Thoracic aorta (tissue), 2 donors: ENCODE measurements at regions not wholly inside any gene's neighbourhood (a gene's known extent, or its start where the extent isn't known, plus 50 kb on each side); places are given as distances from the start of the nearest gene placed in this dataset.

Source experiments
- ATAC-seq: fragments of 150-250 bp; one replicate; pipeline ENCODE4 v1.8.0; 2017; ENCODE audit warnings: low read depth; ENCODE audit not compliant: insufficient number of reproducible peaks, low FRiP score
- DNase-seq: peaks from one replicate; pipeline ENCODE4 v3.0.0-alpha.2; 2020; ENCODE audit warnings: low spot score
- H3K27ac ChIP-seq, 2 donors: fragments of 200-600 bp; sonication (generic); 1 replicate in 1 of 2; 2 replicates in 1 of 2; pipeline ENCODE4 v1.5.1; 2016; ENCODE audit warnings: mild to moderate bottlenecking in 2 of 2, moderate library complexity in 2 of 2
- H3K27me3 ChIP-seq: fragments of 200-600 bp; sonication (generic); replicated peaks from 2 replicates; pipeline ENCODE4 v1.6.0; 2016; ENCODE audit warnings: mild to moderate bottlenecking; ENCODE audit not compliant: insufficient read depth
- H3K36me3 ChIP-seq: fragments of 200-600 bp; sonication (generic); one replicate; pipeline ENCODE4 v1.5.1; 2016
- H3K4me1 ChIP-seq, 2 donors: fragments of 200-600 bp; sonication (generic); 1 replicate in 1 of 2; 2 replicates in 1 of 2; pipeline versions ENCODE4 v1.5.1 to v1.6.0; 2016; ENCODE audit warnings: low read depth in 2 of 2, mild to moderate bottlenecking in 1 of 2; ENCODE audit not compliant: control insufficient read depth in 1 of 2
- H3K4me3 ChIP-seq: fragments of 200-600 bp; sonication (generic); 2 replicates; pipeline ENCODE4 v1.5.1; 2016; ENCODE audit warnings: mild to moderate bottlenecking
- H3K9me3 ChIP-seq: fragments of 200-600 bp; sonication (generic); 2 replicates; pipeline ENCODE4 v1.5.1; 2016
- CTCF ChIP-seq: fragments of 200-600 bp; sonication (generic); IDR thresholded peaks from one replicate; pipeline ENCODE4 v1.5.1; 2019; ENCODE audit warnings: antibody characterized with exemption

DNA sequence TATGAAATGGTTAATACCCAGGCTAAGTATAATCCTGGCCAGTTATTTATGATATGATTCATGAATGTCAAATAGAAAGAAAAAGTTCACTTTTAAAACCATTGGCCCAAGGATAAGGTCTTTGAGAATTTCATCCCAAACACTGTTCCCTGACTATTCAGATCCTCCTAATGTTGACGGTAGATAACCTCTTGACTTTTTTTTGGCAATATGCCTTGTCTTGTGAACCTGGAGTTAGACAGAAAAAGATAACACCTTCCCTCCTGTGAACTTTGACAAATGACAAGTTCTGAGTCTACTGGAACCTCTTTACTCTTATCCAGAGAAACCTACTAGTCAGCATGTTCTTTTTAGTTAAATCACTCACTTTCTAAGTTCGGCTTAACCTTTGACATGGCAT lies 166.8 kb upstream of the PREP start:
- Histone ChIP-seq H3K9me3 (no peaks in the 10 kb centered on the region), H3K4me1 (no peaks in the 10 kb centered on the region), H3K36me3 (no peaks in the 10 kb centered on the region), H3K27ac (no peak overlapping the region), H3K4me3 (no peak overlapping the region), H3K27me3 (no peaks in the 10 kb centered on the region)
- ATAC-seq, result no peak
- no peak for DNase-seq
- no peak for TF ChIP-seq CTCF

- TF ChIP-seq CTCF, result no peak
- Histone ChIP-seq H3K36me3 (no peaks in the 10 kb centered on the region), H3K9me3 (no peaks in the 10 kb centered on the region), H3K4me1 (no peaks in the 10 kb centered on the region), H3K27me3 (no peaks in the 10 kb centered on the region), H3K27ac (no peak overlapping the region), H3K4me3 (no peak overlapping the region)
- DNase-seq, result no peak
- ATAC-seq, result no peak
Measured at GRCh38 chr6:105568751-105569150, 165.9 kb upstream of the PREP start.

GRCh38 chr6:105568142-105568541 lies 165.3 kb upstream of the PREP start:
- H3K9me3 ChIP-seq, result no peaks in the 10 kb centered on the region
- no peak overlapping the region for H3K27ac ChIP-seq
- no peak for ATAC-seq
- H3K4me3 ChIP-seq, result no peak overlapping the region
- H3K27me3 ChIP-seq, result no peaks in the 10 kb centered on the region
- no peaks in the 10 kb centered on the region for H3K4me1 ChIP-seq
- H3K36me3 ChIP-seq, result no peaks in the 10 kb centered on the region
- DNase-seq, result no peak
- TF ChIP-seq CTCF, result no peak

- Histone ChIP-seq H3K36me3 (no peaks in the 10 kb centered on the region), H3K4me3 (no peak overlapping the region), H3K9me3 (no peaks in the 10 kb centered on the region), H3K4me1 (no peaks in the 10 kb centered on the region), H3K27me3 (no peaks in the 10 kb centered on the region), H3K27ac (no peak overlapping the region)
- ATAC-seq (no peak), DNase-seq (no peak)
- TF ChIP-seq CTCF, result no peak
Measured at GRCh38 chr6:105567140-105567539, 164.3 kb upstream of the PREP start.

- ATAC-seq (no peak), DNase-seq (no peak)
- TF ChIP-seq CTCF, result no peak
- H3K36me3 ChIP-seq, result no peaks in the 10 kb centered on the region
- H3K9me3 ChIP-seq, result no peaks in the 10 kb centered on the region
- H3K4me1 ChIP-seq, result no peaks in the 10 kb centered on the region
- no peak overlapping the region for H3K4me3 ChIP-seq
- no peak overlapping the region for H3K27ac ChIP-seq
- H3K27me3 ChIP-seq, result no peaks in the 10 kb centered on the region
Measured at GRCh38 chr6:105566503-105566902, 163.6 kb upstream of the PREP start.
